Suprapubic skin (tissue), 4 donors: ENCODE measurements at regions not wholly inside any gene's neighbourhood (a gene's known extent, or its start where the extent isn't known, plus 50 kb on each side); places are given as distances from the start of the nearest gene placed in this dataset.

Source experiments
- DNase-seq, 2 donors: peaks; one replicate each; pipeline ENCODE4 v3.0.0-alpha.2; 2019; ENCODE audit warnings: low spot score in 2 of 2
- H3K27ac ChIP-seq: fragments of 200-600 bp; sonication (generic); one replicate; pipeline ENCODE4 v1.5.1; 2019
- H3K27me3 ChIP-seq: fragments of 200-600 bp; sonication (generic); one replicate; pipeline ENCODE4 v1.5.1; 2019
- H3K36me3 ChIP-seq: fragments of 200-600 bp; sonication (generic); one replicate; pipeline ENCODE4 v1.5.1; 2019
- H3K4me1 ChIP-seq: fragments of 200-600 bp; sonication (generic); one replicate; pipeline ENCODE4 v1.5.1; 2019
- H3K4me3 ChIP-seq: fragments of 200-600 bp; sonication (generic); one replicate; pipeline ENCODE4 v1.5.1; 2019; ENCODE audit warnings: mild to moderate bottlenecking
- H3K9me3 ChIP-seq: fragments of 200-600 bp; sonication (generic); one replicate; pipeline ENCODE4 v1.5.1; 2019
- EP300 ChIP-seq: sonication (generic); formaldehyde crosslinking; IDR thresholded peaks from one replicate; pipeline ENCODE4 v1.6.1; 2017; ENCODE audit warnings: antibody characterized with exemption
- POLR2A ChIP-seq, 2 donors: fragments of 450-650 bp; IDR thresholded peaks; one replicate each; pipeline ENCODE4 v1.6.1; 2017; ENCODE audit warnings: antibody characterized with exemption in 2 of 2, mild to moderate bottlenecking in 2 of 2, moderate library complexity in 2 of 2
- POLR2AphosphoS5 ChIP-seq, 3 donors: sonication (generic); formaldehyde crosslinking; IDR thresholded peaks; one replicate each; pipeline ENCODE4 v1.6.1; 2017; ENCODE audit warnings: antibody characterized with exemption in 3 of 3
- WGBS: methylation state at CpG from one replicate; pipeline ENCODE4 v1.1.5; 2018; 5-methylcytosine and 5-hydroxymethylcytosine counted together
- TF ChIP-seq, protein P1 (sequence below), 2 donors: fragments of 200-600 bp in 1 of 2; fragments of 450-650 bp in 1 of 2; sonication (generic) in 1 of 2; IDR thresholded peaks; one replicate each; pipeline ENCODE4 v1.5.1; 2016 to 2019; ENCODE audit warnings: antibody characterized with exemption in 2 of 2, mild to moderate bottlenecking in 1 of 2, moderate library complexity in 1 of 2

GRCh38 chr18:10343778-10344177 lies 110.7 kb upstream of the APCDD1 start:
- WGBS = 66% methylated on average over 5 of the region's 11 CpGs
- no peak for DNase-seq

GRCh38 chr18:10346749-10347415 lies 107.6 kb upstream of the APCDD1 start:
- 79% methylated on average over 17 of the region's 17 CpGs for WGBS
- no peaks in the 10 kb centered on the region for H3K27me3 ChIP-seq
- no peaks in the 10 kb centered on the region for H3K36me3 ChIP-seq
- no peaks in the 10 kb centered on the region for H3K9me3 ChIP-seq
- DNase-seq = no peak
- H3K27ac ChIP-seq = no peak overlapping the region
- H3K4me3 ChIP-seq = no peak overlapping the region
- no peak for TF ChIP-seq POLR2A (IDR thresholded peaks at IDR 0.05)
- H3K4me1 ChIP-seq = peaks cover 5% of the 10 kb centered on the region

More at GRCh38 chr18:10343778-10344177, 110.7 kb upstream of the APCDD1 start:
- Histone ChIP-seq H3K27ac (no peak overlapping the region), H3K4me3 (no peak overlapping the region), H3K27me3 (no peaks in the 10 kb centered on the region), H3K4me1 (no peaks in the 10 kb centered on the region), H3K36me3 (no peaks in the 10 kb centered on the region), H3K9me3 (no peaks in the 10 kb centered on the region)
- TF ChIP-seq POLR2AphosphoS5 (IDR thresholded peaks at IDR 0.05) = no peak
- TF ChIP-seq EP300 = no peak
- TF ChIP-seq, protein P1, sequence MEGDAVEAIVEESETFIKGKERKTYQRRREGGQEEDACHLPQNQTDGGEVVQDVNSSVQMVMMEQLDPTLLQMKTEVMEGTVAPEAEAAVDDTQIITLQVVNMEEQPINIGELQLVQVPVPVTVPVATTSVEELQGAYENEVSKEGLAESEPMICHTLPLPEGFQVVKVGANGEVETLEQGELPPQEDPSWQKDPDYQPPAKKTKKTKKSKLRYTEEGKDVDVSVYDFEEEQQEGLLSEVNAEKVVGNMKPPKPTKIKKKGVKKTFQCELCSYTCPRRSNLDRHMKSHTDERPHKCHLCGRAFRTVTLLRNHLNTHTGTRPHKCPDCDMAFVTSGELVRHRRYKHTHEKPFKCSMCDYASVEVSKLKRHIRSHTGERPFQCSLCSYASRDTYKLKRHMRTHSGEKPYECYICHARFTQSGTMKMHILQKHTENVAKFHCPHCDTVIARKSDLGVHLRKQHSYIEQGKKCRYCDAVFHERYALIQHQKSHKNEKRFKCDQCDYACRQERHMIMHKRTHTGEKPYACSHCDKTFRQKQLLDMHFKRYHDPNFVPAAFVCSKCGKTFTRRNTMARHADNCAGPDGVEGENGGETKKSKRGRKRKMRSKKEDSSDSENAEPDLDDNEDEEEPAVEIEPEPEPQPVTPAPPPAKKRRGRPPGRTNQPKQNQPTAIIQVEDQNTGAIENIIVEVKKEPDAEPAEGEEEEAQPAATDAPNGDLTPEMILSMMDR (IDR thresholded peaks at IDR 0.05) = no peak
- no peak for TF ChIP-seq POLR2A (IDR thresholded peaks at IDR 0.05)

- no peak overlapping the region for H3K27ac ChIP-seq
- TF ChIP-seq EP300 = no peak
- TF ChIP-seq POLR2A (IDR thresholded peaks at IDR 0.05) = no peak
- TF ChIP-seq POLR2AphosphoS5 (IDR thresholded peaks at IDR 0.05) = no peak
- TF ChIP-seq, protein P1 (IDR thresholded peaks at IDR 0.05) = no peak
- 70% methylated on average over 4 of the region's 4 CpGs for WGBS
Observed at GRCh38 chr18:10349561-10349960, 104.9 kb upstream of the APCDD1 start.

DNA sequence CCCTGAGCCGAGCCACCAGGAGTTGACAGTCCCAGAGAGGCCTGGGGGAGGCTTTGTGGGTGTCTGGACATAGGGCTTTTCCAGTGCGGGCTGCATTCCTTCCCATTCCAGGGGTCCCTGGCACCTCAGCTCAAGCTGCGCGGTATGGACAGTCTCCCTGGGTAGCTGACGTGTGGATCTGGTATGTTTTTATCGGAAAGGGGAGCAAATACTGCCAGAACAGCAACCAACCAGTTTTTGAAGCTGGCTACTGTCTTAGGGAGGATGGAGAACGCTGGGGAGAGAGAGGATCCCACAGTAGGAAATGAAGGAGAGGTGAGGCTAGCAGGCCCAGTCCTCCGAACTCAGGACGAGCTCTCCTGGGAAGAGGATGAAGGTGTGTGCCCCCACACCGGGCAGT lies 103.8 kb upstream of the APCDD1 start:
- H3K27ac ChIP-seq = no peak overlapping the region
- H3K9me3 ChIP-seq = no peaks in the 10 kb centered on the region
- 83% methylated on average over 10 of the region's 10 CpGs for WGBS
- TF ChIP-seq POLR2A (IDR thresholded peaks at IDR 0.05) (no peak), POLR2AphosphoS5 (IDR thresholded peaks at IDR 0.05) (no peak), EP300 (no peak)
- TF ChIP-seq, protein P1 (IDR thresholded peaks at IDR 0.05) = no peak
- no peaks in the 10 kb centered on the region for H3K36me3 ChIP-seq
- H3K4me3 ChIP-seq = no peak overlapping the region
- H3K27me3 ChIP-seq = no peaks in the 10 kb centered on the region
- no peak for DNase-seq
- H3K4me1 ChIP-seq = peaks cover 36% of the 10 kb centered on the region

More at GRCh38 chr18:10349561-10349960, 104.9 kb upstream of the APCDD1 start:
- no peaks in the 10 kb centered on the region for H3K27me3 ChIP-seq
- peaks cover 32% of the 10 kb centered on the region for H3K4me1 ChIP-seq
- DNase-seq = no peak
- no peaks in the 10 kb centered on the region for H3K9me3 ChIP-seq
- H3K36me3 ChIP-seq = no peaks in the 10 kb centered on the region
- H3K4me3 ChIP-seq = no peak overlapping the region

- no peak overlapping the region for H3K4me3 ChIP-seq
- no peaks in the 10 kb centered on the region for H3K36me3 ChIP-seq
- no peaks in the 10 kb centered on the region for H3K27me3 ChIP-seq
- peaks cover 36% of the 10 kb centered on the region for H3K4me1 ChIP-seq
- no peak overlapping the region for H3K27ac ChIP-seq
- no peaks in the 10 kb centered on the region for H3K9me3 ChIP-seq
- 87% methylated on average over 6 of the region's 6 CpGs for WGBS
- DNase-seq = no peak
- TF ChIP-seq EP300 = no peak
- TF ChIP-seq, protein P1 (IDR thresholded peaks at IDR 0.05) = no peak
- TF ChIP-seq POLR2A (IDR thresholded peaks at IDR 0.05) = no peak
- TF ChIP-seq POLR2AphosphoS5 (IDR thresholded peaks at IDR 0.05) = no peak
Observed at GRCh38 chr18:10351219-10351818, 103.1 kb upstream of the APCDD1 start.
